ENCODE measurements at regions not wholly inside any gene's neighbourhood (a gene's known extent, or its start where the extent isn't known, plus 50 kb on each side); places are given as distances from the start of the nearest gene placed in this dataset. TPM values are rescaled to one million over a fixed set of nuclear protein-coding genes. Genes with fewer than 3 reads are reported as not detected.

- no peak for DNase-seq (ENCODE audit: low read depth)
These were observed 74.5 kb upstream of the NCAM1 start for GRCh38 chr11:112886434-112887370.

DNA sequence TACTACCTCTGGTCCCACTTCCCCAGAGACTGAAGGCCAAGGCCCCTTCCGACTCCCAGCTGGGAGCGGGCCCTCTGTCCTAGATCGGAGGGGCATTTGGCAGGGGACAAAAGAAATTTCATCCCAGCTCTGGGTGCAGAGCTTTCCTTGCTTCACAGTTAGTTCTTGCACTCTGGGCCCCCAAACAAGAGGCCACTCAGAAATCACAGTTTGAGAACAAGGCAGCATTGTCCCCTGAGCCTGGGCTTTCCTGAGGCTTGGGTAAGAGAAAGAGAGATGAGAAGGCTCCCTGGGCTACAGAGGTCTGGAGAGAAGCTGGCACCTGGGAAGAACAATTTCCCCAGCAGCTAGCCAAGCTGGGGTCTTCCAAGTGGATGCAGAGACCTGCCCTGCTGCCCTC is 71.8 kb upstream of the NCAM1 start:
- no peak for DNase-seq (ENCODE audit: low read depth)

DNA sequence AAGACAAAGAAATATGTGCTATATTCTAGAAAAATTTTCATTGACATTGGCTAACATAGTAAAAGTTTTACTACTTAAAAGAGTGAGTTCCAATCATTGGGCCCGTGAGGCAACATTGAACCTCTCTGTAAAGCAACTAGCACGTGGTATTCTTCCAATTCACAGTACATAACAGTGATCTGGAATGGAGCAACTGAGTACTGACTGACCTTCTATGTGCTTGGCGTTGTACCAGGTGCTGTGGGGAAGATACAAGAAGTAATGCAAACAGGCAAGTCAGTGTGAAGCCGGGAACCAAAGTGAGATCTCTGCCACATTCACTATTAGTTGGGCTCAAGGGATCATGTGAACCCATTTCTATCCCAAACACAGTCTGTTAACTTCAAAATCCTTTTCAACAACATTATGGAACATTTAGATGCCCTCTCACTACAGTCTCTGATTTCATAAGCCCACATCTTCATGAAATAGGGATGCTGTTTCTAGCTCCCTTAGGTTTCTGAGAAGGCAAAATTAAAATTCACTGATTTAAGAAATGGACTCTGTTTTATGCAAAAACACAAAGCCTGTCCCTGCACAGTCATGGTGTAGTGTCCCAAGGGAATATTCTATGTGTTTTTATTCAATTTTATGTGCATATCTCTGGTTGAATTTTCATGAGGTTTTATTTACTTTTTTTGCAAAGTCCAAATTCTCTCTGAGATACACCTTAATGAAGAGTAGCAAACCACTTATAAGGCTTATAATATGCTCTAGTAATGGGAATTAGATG is 61.8 kb upstream of the NCAM1 start:
- no peak for DNase-seq (ENCODE audit: low read depth)

GRCh38 chr11:112901924-112902323 is 59.3 kb upstream of the NCAM1 start:
- DNase-seq (ENCODE audit: low read depth): no peak

- no peak for DNase-seq (ENCODE audit: low read depth)
These were observed 58.7 kb upstream of the NCAM1 start for GRCh38 chr11:112902361-112903011.

DNA sequence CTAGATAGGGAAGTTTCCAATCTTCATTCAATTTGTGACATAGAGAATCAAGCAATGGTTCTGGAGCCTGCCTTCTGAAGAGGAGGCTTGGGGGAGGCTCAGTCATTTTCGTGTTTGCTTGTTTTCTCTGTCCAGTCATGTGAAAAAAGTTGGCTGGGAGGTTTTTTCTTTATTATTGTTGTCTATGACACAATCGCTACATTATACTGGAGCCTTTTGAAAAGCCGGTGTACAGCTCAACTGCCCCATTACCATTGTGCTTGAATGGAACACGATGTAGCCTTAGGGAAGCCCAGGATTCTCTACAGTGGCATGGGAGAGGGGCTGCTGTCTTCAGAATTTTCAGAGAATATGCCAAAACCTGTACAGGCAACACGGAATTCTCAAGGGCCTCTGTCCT is 57.9 kb upstream of the NCAM1 start:
- DNase-seq (ENCODE audit: low read depth): no peak

GRCh38 chr11:112911124-112911523 is 50.1 kb upstream of the NCAM1 start:
- no peak for DNase-seq (ENCODE audit: low read depth)

Small RNAs in the stretch of these regions (small RNA-seq; reads per million reads assigned to genes)
- gene RF00477 (not detected), gene RNU6-44P (not detected)

Data from HT1080 (cell line).